HFFc6 (cell line): ENCODE measurements at regions not wholly inside any gene's neighbourhood (a gene's known extent, or its start where the extent isn't known, plus 50 kb on each side); places are given as distances from the start of the nearest gene placed in this dataset.
"Not testable (repeated sequence)": the region's sequence is repeated elsewhere in the genome, so short reads cannot be mapped to it uniquely, and the experiment has no call there.

Experiments used
- DNase-seq: peaks from one replicate; pipeline ENCODE4 v3.0.0-alpha.2; 2018
- H3K27ac Mint-ChIP-seq: 2 replicates; pipeline ENCODE4 v1.8.0; 2020; ENCODE audit warnings: mild to moderate bottlenecking, mixed read lengths
- H3K27me3 Mint-ChIP-seq: 2 replicates; pipeline ENCODE4 v1.8.0; 2021; ENCODE audit warnings: mild to moderate bottlenecking, moderate library complexity, mixed read lengths; ENCODE audit not compliant: insufficient read depth
- H3K36me3 Mint-ChIP-seq: 2 replicates; pipeline ENCODE4 v1.8.0; 2021; ENCODE audit warnings: low read depth, mixed read lengths
- H3K4me1 Mint-ChIP-seq: 2 replicates; pipeline ENCODE4 v1.8.0; 2020; ENCODE audit warnings: low read depth, mixed read lengths
- H3K4me3 Mint-ChIP-seq: 2 replicates; pipeline ENCODE4 v1.8.0; 2020; ENCODE audit warnings: mild to moderate bottlenecking, moderate library complexity, mixed read lengths
- H3K9me3 Mint-ChIP-seq: 2 replicates; pipeline ENCODE4 v1.8.0; 2020; ENCODE audit warnings: mild to moderate bottlenecking, mixed read lengths
- CTCF ChIP-seq: fragments of 200-600 bp; sonication (generic); IDR thresholded peaks from 2 replicates; pipeline ENCODE4 v1.5.0; 2021; ENCODE audit warnings: antibody characterized with exemption, mild to moderate bottlenecking

- no peak for TF ChIP-seq CTCF
- H3K9me3 Mint-ChIP-seq = peaks cover 61% of the 10 kb centered on the region
- H3K36me3 Mint-ChIP-seq = no peaks in the 10 kb centered on the region; the same call in 1 of the 2 replicates
- no peak for DNase-seq
- H3K4me3 Mint-ChIP-seq = no peak overlapping the region
- no peak overlapping the region for H3K27ac Mint-ChIP-seq
- no peaks in the 10 kb centered on the region for H3K4me1 Mint-ChIP-seq
- H3K27me3 Mint-ChIP-seq = no peaks in the 10 kb centered on the region
Observed at GRCh38 chr12:61267474-61267873, 992.7 kb upstream of the USP15 start.

- H3K36me3 Mint-ChIP-seq = no peaks in the 10 kb centered on the region; the same call in 1 of the 2 replicates
- DNase-seq = no peak
- no peak overlapping the region for H3K4me3 Mint-ChIP-seq
- peaks cover 30% of the 10 kb centered on the region for H3K9me3 Mint-ChIP-seq
- no peaks in the 10 kb centered on the region; the same call in 1 of the 2 replicates for H3K27me3 Mint-ChIP-seq
- TF ChIP-seq CTCF = no peak
- H3K4me1 Mint-ChIP-seq = no peaks in the 10 kb centered on the region
- no peak overlapping the region for H3K27ac Mint-ChIP-seq
Observed at GRCh38 chr12:61272441-61272840, 987.8 kb upstream of the USP15 start.

- Mint-ChIP-seq H3K4me3 (no peak overlapping the region), H3K9me3 (peaks cover 55% of the 10 kb centered on the region), H3K27me3 (no peaks in the 10 kb centered on the region), H3K4me1 (no peaks in the 10 kb centered on the region), H3K27ac (no peak overlapping the region), H3K36me3 (no peaks in the 10 kb centered on the region)
- TF ChIP-seq CTCF = no peak
- DNase-seq = no peak
Observed at GRCh38 chr12:61282790-61283575, 977.2 kb upstream of the USP15 start.

DNA sequence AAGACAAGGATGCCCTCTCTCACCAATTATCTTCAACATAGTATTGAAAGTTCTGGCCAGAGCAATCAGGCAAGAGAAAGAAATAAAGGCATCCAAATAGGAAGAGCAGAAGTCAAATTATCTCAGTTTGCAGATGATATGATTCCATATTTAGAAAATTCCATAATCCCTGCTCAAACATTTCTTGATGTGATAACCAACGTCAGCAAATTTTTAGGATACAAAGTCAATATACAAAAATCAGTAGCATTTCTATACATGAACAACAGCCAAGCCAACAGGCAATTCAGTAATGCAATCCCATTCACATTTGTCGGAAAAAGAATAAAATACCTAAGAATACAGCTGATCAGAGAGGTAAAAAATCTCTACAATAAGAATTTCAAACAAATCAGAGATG is 969.7 kb upstream of the USP15 start:
- Mint-ChIP-seq H3K27ac (no peak overlapping the region), H3K4me1 (no peaks in the 10 kb centered on the region), H3K36me3 (peaks cover 8% of the 10 kb centered on the region; the same call in 1 of the 2 replicates), H3K27me3 (no peaks in the 10 kb centered on the region), H3K9me3 (peaks cover 67% of the 10 kb centered on the region), H3K4me3 (no peak overlapping the region)
- TF ChIP-seq CTCF = no peak
- no peak for DNase-seq

DNA sequence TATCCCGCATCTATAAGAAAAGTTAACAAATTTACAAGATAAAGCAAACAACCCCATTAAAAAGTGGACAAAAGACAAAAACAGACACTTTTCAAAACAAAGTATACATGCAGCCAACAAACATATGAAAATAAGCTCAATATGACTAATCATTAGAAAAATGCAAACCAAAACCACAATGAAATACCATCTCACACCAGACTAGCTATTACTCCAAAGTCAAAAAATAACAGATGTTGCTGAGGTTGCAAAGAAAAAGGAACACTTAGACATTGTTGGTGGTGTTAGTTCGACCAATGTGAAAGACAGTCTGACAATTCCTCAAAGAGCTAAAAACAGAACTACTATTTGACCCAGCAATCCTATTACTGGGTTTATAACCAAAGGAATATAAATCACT is 968.6 kb upstream of the USP15 start:
- no peak for TF ChIP-seq CTCF
- DNase-seq = no peak
- H3K27ac Mint-ChIP-seq = no peak overlapping the region
- no peaks in the 10 kb centered on the region for H3K4me1 Mint-ChIP-seq
- peaks cover 58% of the 10 kb centered on the region for H3K9me3 Mint-ChIP-seq
- no peaks in the 10 kb centered on the region for H3K27me3 Mint-ChIP-seq
- no peak overlapping the region for H3K4me3 Mint-ChIP-seq
- peaks cover 8% of the 10 kb centered on the region; the same call in 1 of the 2 replicates for H3K36me3 Mint-ChIP-seq

DNA sequence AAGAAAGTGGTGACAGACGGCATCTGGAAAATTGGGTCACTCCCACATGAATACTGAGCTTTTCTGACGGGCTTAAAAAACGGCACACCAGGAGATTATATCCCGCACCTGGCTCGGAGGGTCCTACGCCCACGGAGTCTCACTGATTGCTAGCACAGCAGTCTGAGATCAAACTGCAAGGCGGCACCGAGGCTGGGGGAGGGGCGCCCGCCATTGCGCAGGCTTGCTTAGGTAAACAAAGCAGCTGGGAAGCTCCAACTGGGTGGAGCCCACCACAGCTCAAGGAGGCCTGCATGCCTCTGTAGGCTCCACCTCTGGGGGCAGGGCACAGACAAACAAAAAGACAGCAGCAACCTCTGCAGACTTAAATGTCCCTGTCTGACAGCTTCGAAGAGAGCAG is 966.2 kb upstream of the USP15 start:
- not testable (repeated sequence) for H3K27ac Mint-ChIP-seq, H3K36me3 Mint-ChIP-seq, H3K27me3 Mint-ChIP-seq, H3K4me1 Mint-ChIP-seq, DNase-seq, H3K4me3 Mint-ChIP-seq
- H3K9me3 Mint-ChIP-seq = peaks cover 40% of the 10 kb centered on the region
